Esophagus (tissue), 2 donors: ENCODE measurements at regions not wholly inside any gene's neighbourhood (a gene's known extent, or its start where the extent isn't known, plus 50 kb on each side); places are given as distances from the start of the nearest gene placed in this dataset.
"Not testable (repeated sequence)": the region's sequence is repeated elsewhere in the genome, so short reads cannot be mapped to it uniquely, and the experiment has no call there.

Experiments
- H3K27ac ChIP-seq, 2 donors: one replicate each; pipeline ENCODE4 v1.5.1; 2013; ENCODE audit warnings: low read depth in 2 of 2, mild to moderate bottlenecking in 2 of 2, inconsistent platforms in 1 of 2, low read length in 1 of 2, moderate library complexity in 1 of 2
- H3K27me3 ChIP-seq, 2 donors: one replicate each; pipeline ENCODE4 v1.6.1; 2013; ENCODE audit warnings: low read length in 2 of 2, control low read depth in 1 of 2, mild to moderate bottlenecking in 1 of 2; ENCODE audit not compliant: insufficient read depth in 2 of 2, control insufficient read depth in 1 of 2
- H3K36me3 ChIP-seq, 2 donors: one replicate each; pipeline ENCODE4 v1.6.1; 2013; ENCODE audit warnings: low read length in 1 of 2; ENCODE audit not compliant: control insufficient read depth in 2 of 2, insufficient read depth in 2 of 2
- H3K4me1 ChIP-seq, 2 donors: one replicate each; pipeline ENCODE4 v1.6.1; 2013; ENCODE audit warnings: low read length in 1 of 2; ENCODE audit not compliant: control insufficient read depth in 2 of 2, insufficient read depth in 2 of 2
- H3K4me3 ChIP-seq, 2 donors: one replicate each; pipeline ENCODE4 v1.5.1; 2013; ENCODE audit warnings: low read length in 2 of 2, mild to moderate bottlenecking in 2 of 2, low read depth in 1 of 2, moderate library complexity in 1 of 2
- H3K9me3 ChIP-seq, 2 donors: one replicate each; pipeline ENCODE4 v1.6.1; 2013; ENCODE audit warnings: mild to moderate bottlenecking in 2 of 2, low read depth in 1 of 2, low read length in 1 of 2, moderate library complexity in 1 of 2; ENCODE audit not compliant: control insufficient read depth in 2 of 2, insufficient read depth in 1 of 2
- WGBS, 2 donors: extraction: QIAGEN DNeasy Blood & Tissue Kit; methylation state at CpG; one replicate each; pipeline ENCODE4 v1.1.7; 2013; 5-methylcytosine and 5-hydroxymethylcytosine counted together
- donor health status: healthy with polysubstance abuse.
- donor health status: Bipolar disorder and iron deficiency.

- Histone ChIP-seq H3K9me3 (no peaks in the 10 kb centered on the region), H3K36me3 (no peaks in the 10 kb centered on the region), H3K4me3 (no peak overlapping the region), H3K27me3 (peaks cover 0 to 3% of the 10 kb centered on the region in 2 donors), H3K27ac (no peak overlapping the region), H3K4me1 (peaks cover 0 to under 1% of the 10 kb centered on the region in 2 donors)
- 82 to 87% methylated on average over 5 of the region's 5 CpGs for WGBS, 2 donors
Measured at GRCh38 chr9:71441266-71441665, 319.8 kb upstream of the TRPM3 start.

GRCh38 chr9:71431931-71432330, 310.5 kb upstream of the TRPM3 start:
- Histone ChIP-seq H3K27me3 (no peaks in the 10 kb centered on the region), H3K27ac (no peak overlapping the region), H3K36me3 (no peaks in the 10 kb centered on the region), H3K4me3 (no peak overlapping the region), H3K4me1 (no peaks in the 10 kb centered on the region), H3K9me3 (no peaks in the 10 kb centered on the region)
- WGBS, 2 donors: 83 to 88% methylated on average over 3 of the region's 3 CpGs

GRCh38 chr9:71407341-71407740, 285.9 kb upstream of the TRPM3 start:
- not testable (repeated sequence) for H3K4me1 ChIP-seq, H3K36me3 ChIP-seq, H3K4me3 ChIP-seq, H3K27me3 ChIP-seq, H3K27ac ChIP-seq, H3K9me3 ChIP-seq
- WGBS, 2 donors: 41 to 58% methylated on average over 2 of the region's 2 CpGs

- H3K4me1 ChIP-seq: no peaks in the 10 kb centered on the region
- H3K36me3 ChIP-seq: no peaks in the 10 kb centered on the region
- no peak overlapping the region for H3K4me3 ChIP-seq
- H3K9me3 ChIP-seq: peaks cover 0 to 2% of the 10 kb centered on the region in 2 donors
- H3K27ac ChIP-seq: no peak overlapping the region
- WGBS, 2 donors: 84 to 90% methylated on average over 1 of the region's 1 CpG
- H3K27me3 ChIP-seq: no peaks in the 10 kb centered on the region
Measured at GRCh38 chr9:71403106-71403505, 281.7 kb upstream of the TRPM3 start.

GRCh38 chr9:71393005-71393404, 271.6 kb upstream of the TRPM3 start:
- Histone ChIP-seq H3K4me3 (no peak overlapping the region), H3K4me1 (no peaks in the 10 kb centered on the region), H3K27ac (no peak overlapping the region), H3K36me3 (no peaks in the 10 kb centered on the region), H3K9me3 (no peaks in the 10 kb centered on the region), H3K27me3 (no peaks in the 10 kb centered on the region)
- WGBS, 2 donors: 69 to 76% methylated on average over 3 of the region's 3 CpGs

GRCh38 chr9:71384343-71384742, 262.9 kb upstream of the TRPM3 start:
- H3K36me3 ChIP-seq: no peaks in the 10 kb centered on the region
- H3K4me1 ChIP-seq: no peaks in the 10 kb centered on the region
- no peaks in the 10 kb centered on the region for H3K9me3 ChIP-seq
- no peaks in the 10 kb centered on the region for H3K27me3 ChIP-seq
- H3K4me3 ChIP-seq: no peak overlapping the region
- WGBS, 2 donors: 66 to 67% methylated on average over 4 of the region's 4 CpGs
- H3K27ac ChIP-seq: no peak overlapping the region

GRCh38 chr9:71383308-71383940, 262.0 kb upstream of the TRPM3 start:
- Histone ChIP-seq H3K27me3 (no peaks in the 10 kb centered on the region), H3K27ac (no peak overlapping the region), H3K9me3 (no peaks in the 10 kb centered on the region), H3K4me1 (no peaks in the 10 kb centered on the region), H3K4me3 (no peak overlapping the region), H3K36me3 (no peaks in the 10 kb centered on the region)

- H3K4me1 ChIP-seq: peaks cover 0 to 2% of the 10 kb centered on the region in 2 donors
- WGBS, 2 donors: 1 to 19% methylated on average over 1 of the region's 1 CpG
- no peak overlapping the region for H3K4me3 ChIP-seq
- H3K27ac ChIP-seq: no peak overlapping the region
- no peaks in the 10 kb centered on the region for H3K9me3 ChIP-seq
- H3K27me3 ChIP-seq: no peaks in the 10 kb centered on the region
- H3K36me3 ChIP-seq: no peaks in the 10 kb centered on the region
Measured at GRCh38 chr9:71368157-71368556, 246.7 kb upstream of the TRPM3 start.

- no peak overlapping the region for H3K4me3 ChIP-seq
- no peaks in the 10 kb centered on the region for H3K36me3 ChIP-seq
- no peak overlapping the region for H3K27ac ChIP-seq
- no peaks in the 10 kb centered on the region for H3K27me3 ChIP-seq
- WGBS, 2 donors: 77 to 80% methylated on average over 2 of the region's 2 CpGs
- peaks cover 0 to 2% of the 10 kb centered on the region in 2 donors for H3K4me1 ChIP-seq
- H3K9me3 ChIP-seq: no peaks in the 10 kb centered on the region
Measured at GRCh38 chr9:71364186-71364955, 242.9 kb upstream of the TRPM3 start.
